Chondrocyte (in vitro differentiated cells): ENCODE measurements at regions not wholly inside any gene's neighbourhood (a gene's known extent, or its start where the extent isn't known, plus 50 kb on each side); places are given as distances from the start of the nearest gene placed in this dataset.

Source experiments
- DNase-seq: peaks from one replicate; pipeline ENCODE4 v3.0.0; 2021; ENCODE audit warnings: mixed read lengths, low spot score
- H3K27ac Mint-ChIP-seq: one replicate; pipeline ENCODE4 v1.8.0; 2021; ENCODE audit warnings: mild to moderate bottlenecking, moderate library complexity, mixed read lengths; ENCODE audit not compliant: unreplicated experiment
- H3K27me3 Mint-ChIP-seq: 2 replicates; pipeline ENCODE4 v1.8.0; 2021; ENCODE audit warnings: low read depth, mixed read lengths
- H3K36me3 Mint-ChIP-seq: 2 replicates; pipeline ENCODE4 v1.8.0; 2021; ENCODE audit warnings: low read depth, mixed read lengths
- H3K4me1 Mint-ChIP-seq: 2 replicates; pipeline ENCODE4 v1.8.0; 2021; ENCODE audit warnings: low read depth, mild to moderate bottlenecking, mixed read lengths
- H3K4me3 Mint-ChIP-seq: one replicate; pipeline ENCODE4 v1.8.0; 2021; ENCODE audit warnings: mild to moderate bottlenecking, moderate library complexity, mixed read lengths; ENCODE audit not compliant: unreplicated experiment
- H3K9me3 Mint-ChIP-seq: 2 replicates; pipeline ENCODE4 v1.8.0; 2021; ENCODE audit warnings: low read depth, mixed read lengths
- TF ChIP-seq, protein P1 (sequence below): fragments of 200-600 bp; sonication (generic); IDR thresholded peaks from 2 replicates; pipeline ENCODE4 v1.5.0; 2021; ENCODE audit warnings: antibody characterized with exemption, mild to moderate bottlenecking, moderate library complexity

GRCh38 chr13:55534306-55534705 is 1606.4 kb upstream of the PRR20A start:
- TF ChIP-seq, protein P1, sequence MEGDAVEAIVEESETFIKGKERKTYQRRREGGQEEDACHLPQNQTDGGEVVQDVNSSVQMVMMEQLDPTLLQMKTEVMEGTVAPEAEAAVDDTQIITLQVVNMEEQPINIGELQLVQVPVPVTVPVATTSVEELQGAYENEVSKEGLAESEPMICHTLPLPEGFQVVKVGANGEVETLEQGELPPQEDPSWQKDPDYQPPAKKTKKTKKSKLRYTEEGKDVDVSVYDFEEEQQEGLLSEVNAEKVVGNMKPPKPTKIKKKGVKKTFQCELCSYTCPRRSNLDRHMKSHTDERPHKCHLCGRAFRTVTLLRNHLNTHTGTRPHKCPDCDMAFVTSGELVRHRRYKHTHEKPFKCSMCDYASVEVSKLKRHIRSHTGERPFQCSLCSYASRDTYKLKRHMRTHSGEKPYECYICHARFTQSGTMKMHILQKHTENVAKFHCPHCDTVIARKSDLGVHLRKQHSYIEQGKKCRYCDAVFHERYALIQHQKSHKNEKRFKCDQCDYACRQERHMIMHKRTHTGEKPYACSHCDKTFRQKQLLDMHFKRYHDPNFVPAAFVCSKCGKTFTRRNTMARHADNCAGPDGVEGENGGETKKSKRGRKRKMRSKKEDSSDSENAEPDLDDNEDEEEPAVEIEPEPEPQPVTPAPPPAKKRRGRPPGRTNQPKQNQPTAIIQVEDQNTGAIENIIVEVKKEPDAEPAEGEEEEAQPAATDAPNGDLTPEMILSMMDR: no peak
- Mint-ChIP-seq H3K27me3 (peaks cover 4% of the 10 kb centered on the region), H3K27ac (no peak overlapping the region), H3K9me3 (peaks cover 10% of the 10 kb centered on the region), H3K36me3 (no peaks in the 10 kb centered on the region), H3K4me1 (no peaks in the 10 kb centered on the region), H3K4me3 (no peak overlapping the region)
- no peak for DNase-seq

DNA sequence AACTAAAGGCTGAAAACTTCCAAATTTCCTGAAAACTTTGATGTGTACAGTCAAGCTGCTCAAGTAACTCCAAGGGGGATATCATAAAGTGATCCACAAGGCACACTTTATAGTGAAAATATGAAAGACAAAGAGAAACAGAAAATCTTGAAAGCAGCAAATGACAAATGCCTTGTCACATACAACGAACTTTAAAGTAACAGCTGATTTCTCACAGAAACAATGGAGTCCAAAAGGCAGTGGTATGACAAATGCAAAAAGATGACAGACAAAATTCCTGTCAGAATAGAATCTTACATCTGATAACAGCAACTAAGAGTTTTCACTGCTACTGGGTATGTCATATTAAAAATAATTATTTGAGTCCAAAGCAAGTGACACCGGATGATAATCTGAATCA is 1602.3 kb upstream of the PRR20A start:
- Mint-ChIP-seq H3K27me3 (peaks cover 2% of the 10 kb centered on the region), H3K9me3 (peaks cover 13% of the 10 kb centered on the region), H3K27ac (no peak overlapping the region), H3K36me3 (no peaks in the 10 kb centered on the region), H3K4me1 (no peaks in the 10 kb centered on the region), H3K4me3 (no peak overlapping the region)
- TF ChIP-seq, protein P1: no peak
- DNase-seq: no peak

DNA sequence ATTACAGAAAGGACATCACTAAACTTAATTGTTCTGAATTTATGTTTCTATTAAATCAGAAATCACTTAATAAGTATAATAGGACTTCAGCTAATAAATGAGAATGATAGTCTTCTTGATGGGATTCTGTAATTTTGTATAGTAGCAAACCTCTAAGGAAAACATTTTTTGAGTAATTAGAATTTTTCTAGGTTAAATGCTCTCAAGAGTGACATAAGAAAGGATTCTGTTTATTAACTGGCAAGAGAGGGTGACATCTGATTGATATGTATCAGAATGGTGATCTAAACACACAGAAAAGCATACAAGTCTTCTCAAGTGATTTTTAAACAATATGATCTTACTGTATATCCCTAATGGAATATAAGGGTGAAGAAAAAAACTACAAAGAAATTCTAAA is 1597.7 kb upstream of the PRR20A start:
- Mint-ChIP-seq H3K9me3 (peaks cover 15% of the 10 kb centered on the region), H3K27me3 (no peaks in the 10 kb centered on the region), H3K36me3 (no peaks in the 10 kb centered on the region), H3K27ac (no peak overlapping the region), H3K4me1 (no peaks in the 10 kb centered on the region), H3K4me3 (no peak overlapping the region)
- TF ChIP-seq, protein P1: no peak
- no peak for DNase-seq

DNA sequence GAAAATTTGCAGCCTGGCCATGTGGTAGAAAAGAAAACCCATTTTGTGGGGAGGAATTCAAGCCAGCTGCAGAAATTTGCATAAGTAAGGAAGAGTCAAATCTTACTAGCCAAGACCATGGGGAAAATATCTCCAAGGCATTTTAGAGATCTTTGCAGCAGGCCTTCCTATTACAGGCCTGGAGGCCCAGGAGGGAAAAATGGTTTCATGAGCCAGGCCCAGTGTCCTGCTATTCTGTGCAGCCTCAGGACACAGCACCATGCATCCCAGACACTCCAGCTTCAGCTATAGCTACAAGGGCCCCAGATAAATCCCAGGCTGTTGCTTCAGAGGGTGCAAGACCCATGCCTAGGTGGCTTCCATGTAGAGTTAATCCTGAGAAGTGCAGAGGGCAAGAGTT is 1590.1 kb upstream of the PRR20A start:
- Mint-ChIP-seq H3K27me3 (no peaks in the 10 kb centered on the region), H3K36me3 (no peaks in the 10 kb centered on the region), H3K27ac (no peak overlapping the region), H3K9me3 (peaks cover 9% of the 10 kb centered on the region), H3K4me1 (no peaks in the 10 kb centered on the region), H3K4me3 (no peak overlapping the region)
- DNase-seq: no peak
- TF ChIP-seq, protein P1: no peak

GRCh38 chr13:55553701-55554100 is 1587.0 kb upstream of the PRR20A start:
- Mint-ChIP-seq H3K27me3 (no peaks in the 10 kb centered on the region), H3K36me3 (no peaks in the 10 kb centered on the region), H3K9me3 (peaks cover 15% of the 10 kb centered on the region), H3K27ac (no peak overlapping the region), H3K4me3 (no peak overlapping the region), H3K4me1 (no peaks in the 10 kb centered on the region)
- no peak for DNase-seq
- TF ChIP-seq, protein P1: no peak
